Spinal cord (tissue), 9 donors: ENCODE measurements at regions not wholly inside any gene's neighbourhood (a gene's known extent, or its start where the extent isn't known, plus 50 kb on each side); places are given as distances from the start of the nearest gene placed in this dataset.
"Not testable (repeated sequence)": the region's sequence is repeated elsewhere in the genome, so short reads cannot be mapped to it uniquely, and the experiment has no call there.

ENCODE experiments used
- DNase-seq, 6 donors: peaks; one replicate each; pipeline versions ENCODE4 v3.0.0 to v3.0.0-alpha.2; 2013 to 2015; ENCODE audit warnings: low spot score in 6 of 6, low read depth in 4 of 6
- H3K27ac ChIP-seq: one replicate; pipeline ENCODE4 v1.5.1; 2013; ENCODE audit warnings: low read depth, low read length, control low read depth
- H3K27me3 ChIP-seq: one replicate; pipeline ENCODE4 v1.6.1; 2013; ENCODE audit warnings: low read length; ENCODE audit not compliant: control insufficient read depth, insufficient read depth
- H3K36me3 ChIP-seq: one replicate; pipeline ENCODE4 v1.6.1; 2013; ENCODE audit warnings: low read length; ENCODE audit not compliant: control insufficient read depth, insufficient read depth
- H3K4me1 ChIP-seq: one replicate; pipeline ENCODE4 v1.6.1; 2013; ENCODE audit warnings: low read length; ENCODE audit not compliant: control insufficient read depth, insufficient read depth
- H3K4me3 ChIP-seq: one replicate; pipeline ENCODE4 v1.5.1; 2013; ENCODE audit warnings: low read depth, low read length, control low read depth
- H3K9me3 ChIP-seq: one replicate; pipeline ENCODE4 v1.6.1; 2013; ENCODE audit warnings: low read length; ENCODE audit not compliant: control insufficient read depth, insufficient read depth
- WGBS: methylation state at CpG from one replicate; pipeline ENCODE4 v1.1.5; 2013; ENCODE audit warnings: missing lambda C conversion rate; ENCODE audit not compliant: insufficient coverage; 5-methylcytosine and 5-hydroxymethylcytosine counted together
- donor health status: healthy.

- Histone ChIP-seq H3K27me3 (no peaks in the 10 kb centered on the region), H3K9me3 (no peaks in the 10 kb centered on the region), H3K4me3 (no peak overlapping the region), H3K27ac (no peak overlapping the region), H3K36me3 (no peaks in the 10 kb centered on the region), H3K4me1 (no peaks in the 10 kb centered on the region)
- no peak for DNase-seq
- 64% methylated on average over 2 of the region's 4 CpGs for WGBS
These were observed 155.9 kb upstream of the PHYHIPL start for GRCh38 chr10:59020502-59020901.

- Histone ChIP-seq H3K4me1 (peaks cover 3% of the 10 kb centered on the region), H3K4me3 (no peak overlapping the region), H3K36me3 (no peaks in the 10 kb centered on the region), H3K9me3 (peaks cover 1% of the 10 kb centered on the region), H3K27me3 (no peaks in the 10 kb centered on the region), H3K27ac (no peak overlapping the region)
- no peak for DNase-seq
- WGBS: 86% methylated on average over 15 of the region's 23 CpGs
These were observed 150.3 kb upstream of the PHYHIPL start for GRCh38 chr10:59025981-59026765.

- H3K4me3 ChIP-seq: no peak overlapping the region
- no peaks in the 10 kb centered on the region for H3K27me3 ChIP-seq
- H3K36me3 ChIP-seq: no peaks in the 10 kb centered on the region
- no CpG with 5 or more reads among the region's 5 CpGs for WGBS
- no peak for DNase-seq
- peaks cover 1% of the 10 kb centered on the region for H3K9me3 ChIP-seq
- H3K27ac ChIP-seq: no peak overlapping the region
- peaks cover 3% of the 10 kb centered on the region for H3K4me1 ChIP-seq
These were observed 148.3 kb upstream of the PHYHIPL start for GRCh38 chr10:59027975-59028655.

GRCh38 chr10:59033622-59034021 lies 142.8 kb upstream of the PHYHIPL start:
- Histone ChIP-seq H3K27me3 (no peaks in the 10 kb centered on the region), H3K4me1 (no peaks in the 10 kb centered on the region), H3K27ac (no peak overlapping the region), H3K4me3 (no peak overlapping the region), H3K9me3 (peaks cover 1% of the 10 kb centered on the region), H3K36me3 (no peaks in the 10 kb centered on the region)
- no peak for DNase-seq
- 76% methylated on average over 2 of the region's 6 CpGs for WGBS

- Histone ChIP-seq H3K4me3 (no peak overlapping the region), H3K27me3 (no peaks in the 10 kb centered on the region), H3K9me3 (no peaks in the 10 kb centered on the region), H3K36me3 (no peaks in the 10 kb centered on the region), H3K4me1 (no peaks in the 10 kb centered on the region), H3K27ac (no peak overlapping the region)
- WGBS: no CpG with 5 or more reads among the region's 3 CpGs
- DNase-seq: no peak
These were observed 140.0 kb upstream of the PHYHIPL start for GRCh38 chr10:59036311-59037017.

GRCh38 chr10:59037018-59037389 lies 139.4 kb upstream of the PHYHIPL start:
- no peak overlapping the region for H3K4me3 ChIP-seq
- no peak overlapping the region for H3K27ac ChIP-seq
- no peaks in the 10 kb centered on the region for H3K4me1 ChIP-seq
- WGBS: no CpG with 5 or more reads among the region's 2 CpGs
- H3K36me3 ChIP-seq: no peaks in the 10 kb centered on the region
- H3K9me3 ChIP-seq: no peaks in the 10 kb centered on the region
- H3K27me3 ChIP-seq: no peaks in the 10 kb centered on the region
- no peak for DNase-seq

- Histone ChIP-seq H3K27ac (no peak overlapping the region), H3K36me3 (no peaks in the 10 kb centered on the region), H3K4me3 (no peak overlapping the region), H3K4me1 (no peaks in the 10 kb centered on the region), H3K27me3 (no peaks in the 10 kb centered on the region), H3K9me3 (no peaks in the 10 kb centered on the region)
- WGBS: no CpG with 5 or more reads among the region's 1 CpG
- no peak for DNase-seq
These were observed 138.9 kb upstream of the PHYHIPL start for GRCh38 chr10:59037506-59037905.

GRCh38 chr10:59043358-59043757 lies 133.1 kb upstream of the PHYHIPL start:
- WGBS: 75% methylated on average over 3 of the region's 8 CpGs
- H3K36me3 ChIP-seq, H3K27me3 ChIP-seq, H3K4me3 ChIP-seq, DNase-seq, H3K9me3 ChIP-seq, H3K27ac ChIP-seq, H3K4me1 ChIP-seq: not testable (repeated sequence)

- H3K4me3 ChIP-seq: no peak overlapping the region
- peaks cover 3% of the 10 kb centered on the region for H3K9me3 ChIP-seq
- peaks cover 6% of the 10 kb centered on the region for H3K4me1 ChIP-seq
- no peaks in the 10 kb centered on the region for H3K36me3 ChIP-seq
- no peaks in the 10 kb centered on the region for H3K27me3 ChIP-seq
- no peak overlapping the region for H3K27ac ChIP-seq
- WGBS: 100% methylated on average over 2 of the region's 4 CpGs
- DNase-seq: no peak
These were observed 129.3 kb upstream of the PHYHIPL start for GRCh38 chr10:59047180-59047579.
